ENCODE measurements at regions not wholly inside any gene's neighbourhood (a gene's known extent, or its start where the extent isn't known, plus 50 kb on each side); places are given as distances from the start of the nearest gene placed in this dataset.
A peak's percentile ranks its signal among the peaks of the same experiment; 100 is the strongest.

- no peak for DNase-seq
- in situ Hi-C loops (cut with HindIII; ENCODE audit: low pct_ligation_motif_present, low sequenced_read_pairs): no loop called here
- TF ChIP-seq CTCF (IDR thresholded peaks at IDR 0.05; ENCODE audit: low read depth, low read length, missing control alignments): no peak
- H3K27ac ChIP-seq: no peak overlapping the region
- no peaks in the 10 kb centered on the region for H3K36me3 ChIP-seq (replicated peaks)
- no peak overlapping the region for H3K4me3 ChIP-seq (ENCODE audit: low read depth, low read length)
- H3K27me3 ChIP-seq (replicated peaks): no peaks in the 10 kb centered on the region
Observed at GRCh38 chr6:121020656-121021055, 313.6 kb downstream of the TBC1D32 start.

- Histone ChIP-seq H3K36me3 (replicated peaks) (no peaks in the 10 kb centered on the region), H3K4me3 (ENCODE audit: low read depth, low read length) (no peak overlapping the region), H3K27ac (no peak overlapping the region), H3K27me3 (replicated peaks) (no peaks in the 10 kb centered on the region)
- DNase-seq: peak; percentile 33
- in situ Hi-C loops (cut with HindIII; ENCODE audit: low pct_ligation_motif_present, low sequenced_read_pairs): no loop called here
- no peak for TF ChIP-seq CTCF (IDR thresholded peaks at IDR 0.05; ENCODE audit: low read depth, low read length, missing control alignments)
Observed at GRCh38 chr6:121008553-121008952, 325.7 kb downstream of the TBC1D32 start.

- no peaks in the 10 kb centered on the region for H3K36me3 ChIP-seq (replicated peaks)
Observed at GRCh38 chr6:121006024-121006423, 328.3 kb downstream of the TBC1D32 start.

GRCh38 chr6:121000381-121000780 is 333.9 kb downstream of the TBC1D32 start:
- no peaks in the 10 kb centered on the region for H3K27me3 ChIP-seq (replicated peaks)
- H3K27ac ChIP-seq: no peak overlapping the region
- H3K4me3 ChIP-seq (ENCODE audit: low read depth, low read length): no peak overlapping the region
- no peak for TF ChIP-seq CTCF (IDR thresholded peaks at IDR 0.05; ENCODE audit: low read depth, low read length, missing control alignments)
- DNase-seq: no peak
- no peaks in the 10 kb centered on the region for H3K36me3 ChIP-seq (replicated peaks)
- in situ Hi-C loops (cut with HindIII; ENCODE audit: low pct_ligation_motif_present, low sequenced_read_pairs): no loop called here

More at GRCh38 chr6:121006024-121006423, 328.3 kb downstream of the TBC1D32 start:
- Histone ChIP-seq H3K27me3 (replicated peaks) (no peaks in the 10 kb centered on the region), H3K4me3 (ENCODE audit: low read depth, low read length) (no peak overlapping the region), H3K27ac (no peak overlapping the region)
- DNase-seq: no peak
- in situ Hi-C loops (cut with HindIII; ENCODE audit: low pct_ligation_motif_present, low sequenced_read_pairs): no loop called here
- TF ChIP-seq CTCF (IDR thresholded peaks at IDR 0.05; ENCODE audit: low read depth, low read length, missing control alignments): no peak

- no peak for TF ChIP-seq CTCF (IDR thresholded peaks at IDR 0.05; ENCODE audit: low read depth, low read length, missing control alignments)
- H3K27ac ChIP-seq: no peak overlapping the region
- in situ Hi-C loops (cut with HindIII; ENCODE audit: low pct_ligation_motif_present, low sequenced_read_pairs): no loop called here
- no peak for DNase-seq
- H3K36me3 ChIP-seq (replicated peaks): no peaks in the 10 kb centered on the region
- no peaks in the 10 kb centered on the region for H3K27me3 ChIP-seq (replicated peaks)
- no peak overlapping the region for H3K4me3 ChIP-seq (ENCODE audit: low read depth, low read length)
Observed at GRCh38 chr6:120996340-120996739, 337.9 kb downstream of the TBC1D32 start.

- no peaks in the 10 kb centered on the region for H3K36me3 ChIP-seq (replicated peaks)
- no peak for TF ChIP-seq CTCF (IDR thresholded peaks at IDR 0.05; ENCODE audit: low read depth, low read length, missing control alignments)
- no peak overlapping the region for H3K4me3 ChIP-seq (ENCODE audit: low read depth, low read length)
- no peaks in the 10 kb centered on the region for H3K27me3 ChIP-seq (replicated peaks)
- in situ Hi-C loops (cut with HindIII; ENCODE audit: low pct_ligation_motif_present, low sequenced_read_pairs): no loop called here
- H3K27ac ChIP-seq: no peak overlapping the region
- no peak for DNase-seq
Observed at GRCh38 chr6:120994573-120994967, 339.7 kb downstream of the TBC1D32 start.

Measured in brain microvascular endothelial cell (primary cell).